Medulla oblongata (tissue), 1 donor: ENCODE measurements at regions not wholly inside any gene's neighbourhood (a gene's known extent, or its start where the extent isn't known, plus 50 kb on each side); places are given as distances from the start of the nearest gene placed in this dataset.

ENCODE experiments used
- DNase-seq: peaks from one replicate; pipeline ENCODE4 v3.0.0-alpha.2; 2015; ENCODE audit errors: extremely low spot score

DNA sequence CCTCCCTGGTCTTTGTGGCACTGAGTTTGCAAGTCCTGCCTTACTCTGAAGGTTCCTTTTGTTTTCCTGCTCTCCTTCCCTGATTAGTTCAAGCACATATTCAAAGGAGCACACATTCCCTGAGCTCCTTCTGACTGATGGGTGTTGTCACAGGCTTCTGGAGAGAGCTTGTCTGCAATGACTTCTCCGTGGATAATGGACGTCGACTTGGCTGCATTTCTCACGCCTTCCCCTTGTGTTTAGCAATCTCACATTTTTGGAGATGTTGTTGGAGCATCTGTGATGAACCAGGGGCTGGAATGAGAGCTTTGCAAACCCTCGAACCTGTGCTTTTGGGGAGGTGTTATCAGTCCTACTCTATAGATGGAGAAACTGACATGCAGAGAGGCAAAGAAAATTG lies 375.4 kb upstream of the PROK2 start:
- DNase-seq: no peak

DNA sequence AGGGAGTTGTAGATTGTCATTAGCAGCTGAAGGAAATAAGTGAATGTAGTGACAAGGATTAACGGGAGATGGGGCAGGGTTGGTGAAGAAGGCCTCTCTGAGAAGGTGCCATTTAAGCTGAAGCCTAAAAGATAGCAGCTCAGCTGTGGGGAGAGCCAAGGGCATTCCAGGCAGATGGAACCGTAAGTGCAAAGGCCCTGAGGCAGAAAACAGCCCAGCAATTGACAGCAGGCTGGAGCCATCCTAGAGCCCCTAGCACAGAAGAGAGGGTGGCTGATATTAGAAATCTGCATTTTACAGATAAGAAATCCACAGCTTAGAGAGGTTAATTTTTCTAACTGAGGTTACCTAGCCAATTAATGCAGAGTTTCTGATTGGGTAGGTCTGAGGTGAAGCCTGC lies 374.5 kb upstream of the PROK2 start:
- DNase-seq: no peak

DNA sequence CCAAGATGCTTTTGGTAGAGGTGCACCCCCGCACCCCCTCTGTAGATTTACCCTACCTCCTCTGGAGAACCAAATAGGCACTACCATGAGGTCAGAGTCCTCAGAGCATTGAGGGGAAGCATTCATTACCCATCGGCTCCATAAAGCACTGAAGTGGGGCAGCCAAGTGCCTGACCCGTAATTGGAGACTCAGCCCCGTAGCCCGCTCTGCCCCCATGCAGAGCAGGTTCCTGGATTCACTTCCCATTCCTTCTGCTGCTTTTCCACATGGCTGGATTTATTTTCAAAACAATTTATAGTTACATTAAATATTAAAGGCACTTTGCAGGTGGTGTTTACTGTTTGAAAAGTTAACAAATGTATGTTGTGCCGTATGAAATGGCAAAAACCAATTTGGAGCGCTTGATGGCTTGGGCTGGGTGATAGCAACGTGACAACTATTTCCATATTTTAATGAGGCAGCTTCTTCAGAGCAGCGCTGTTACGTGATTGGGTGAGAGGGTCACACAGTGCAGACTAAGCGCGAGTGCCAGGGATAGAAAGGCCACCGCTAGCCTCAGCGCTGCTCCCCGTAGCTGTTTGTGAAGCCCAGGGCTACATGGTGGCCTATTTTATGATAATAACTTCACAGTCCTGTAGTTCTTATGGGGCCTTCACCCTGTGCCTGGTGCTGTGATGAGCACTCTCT lies 373.8 kb upstream of the PROK2 start:
- no peak for DNase-seq

DNA sequence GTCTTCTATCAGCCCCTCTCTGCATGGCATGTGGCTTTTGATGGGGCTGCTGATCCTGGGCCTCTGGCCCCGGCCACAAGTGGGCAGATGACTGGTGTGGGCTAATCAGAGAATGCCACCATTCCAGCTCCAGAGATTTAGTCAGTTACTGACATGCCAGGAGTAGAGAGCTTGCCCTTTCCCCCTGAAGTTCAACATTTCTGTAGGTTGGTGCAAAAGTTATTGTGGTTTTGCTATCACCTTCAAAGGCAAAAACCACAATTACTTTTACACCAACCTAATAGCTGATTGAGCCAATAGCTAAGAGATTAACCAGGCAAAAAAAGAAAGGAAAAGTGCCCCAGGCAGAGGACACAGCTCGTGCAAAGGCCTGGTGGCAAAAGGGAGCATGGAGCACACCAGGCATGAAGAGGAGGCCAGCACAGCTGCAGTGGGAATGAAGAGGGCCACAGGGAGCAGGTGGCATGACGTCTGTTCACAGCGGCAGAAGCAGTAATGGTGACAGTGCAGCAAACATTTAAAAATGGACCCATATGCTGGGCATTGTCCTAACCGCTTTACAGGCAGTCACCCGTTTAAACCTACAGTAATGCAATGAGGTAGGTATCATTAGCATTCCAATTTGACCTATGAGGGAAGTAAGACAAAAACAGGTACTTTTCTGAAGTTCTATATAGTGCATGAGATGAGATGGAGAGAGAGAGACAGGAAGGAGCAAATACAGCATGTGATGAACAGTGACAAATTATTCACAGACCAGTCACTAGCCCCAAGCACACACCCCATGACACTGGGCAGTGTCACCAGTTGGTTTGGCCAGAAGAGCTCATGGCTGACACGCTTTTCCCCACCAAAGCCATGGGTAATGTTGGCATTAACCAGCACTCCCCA lies 373.0 kb upstream of the PROK2 start:
- DNase-seq: no peak

DNA sequence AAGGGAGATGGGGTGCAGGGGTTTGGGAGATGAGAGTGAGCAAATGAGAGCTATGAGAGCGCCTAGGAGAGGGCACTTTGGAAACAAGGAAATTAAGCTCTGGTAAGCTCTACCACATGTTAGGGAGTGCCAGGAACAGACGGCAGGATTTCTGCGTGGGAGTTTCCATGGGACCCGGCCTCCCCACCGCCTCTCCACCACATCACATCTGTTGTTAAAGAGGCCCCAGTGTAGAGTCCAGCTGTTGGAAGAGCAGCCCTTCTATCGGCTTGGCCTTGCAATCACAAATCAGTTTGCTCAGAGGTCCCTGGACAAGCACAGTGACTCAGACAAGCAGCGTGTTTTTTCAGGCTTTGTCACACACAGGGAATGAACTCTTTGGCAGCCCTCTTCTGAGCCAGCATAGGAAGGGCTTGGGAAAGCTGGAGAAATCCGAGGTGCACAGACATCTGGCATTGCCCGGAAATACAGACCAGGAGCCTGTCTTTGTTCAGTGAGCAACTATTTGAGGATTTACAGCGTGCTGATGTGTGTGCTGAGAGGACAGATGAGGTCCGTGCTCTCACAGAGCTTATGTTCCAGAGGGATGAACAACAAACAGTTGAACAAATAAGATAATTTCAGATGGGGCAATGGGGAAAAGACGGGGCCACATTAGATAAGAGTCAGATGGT lies 370.6 kb upstream of the PROK2 start:
- no peak for DNase-seq

DNA sequence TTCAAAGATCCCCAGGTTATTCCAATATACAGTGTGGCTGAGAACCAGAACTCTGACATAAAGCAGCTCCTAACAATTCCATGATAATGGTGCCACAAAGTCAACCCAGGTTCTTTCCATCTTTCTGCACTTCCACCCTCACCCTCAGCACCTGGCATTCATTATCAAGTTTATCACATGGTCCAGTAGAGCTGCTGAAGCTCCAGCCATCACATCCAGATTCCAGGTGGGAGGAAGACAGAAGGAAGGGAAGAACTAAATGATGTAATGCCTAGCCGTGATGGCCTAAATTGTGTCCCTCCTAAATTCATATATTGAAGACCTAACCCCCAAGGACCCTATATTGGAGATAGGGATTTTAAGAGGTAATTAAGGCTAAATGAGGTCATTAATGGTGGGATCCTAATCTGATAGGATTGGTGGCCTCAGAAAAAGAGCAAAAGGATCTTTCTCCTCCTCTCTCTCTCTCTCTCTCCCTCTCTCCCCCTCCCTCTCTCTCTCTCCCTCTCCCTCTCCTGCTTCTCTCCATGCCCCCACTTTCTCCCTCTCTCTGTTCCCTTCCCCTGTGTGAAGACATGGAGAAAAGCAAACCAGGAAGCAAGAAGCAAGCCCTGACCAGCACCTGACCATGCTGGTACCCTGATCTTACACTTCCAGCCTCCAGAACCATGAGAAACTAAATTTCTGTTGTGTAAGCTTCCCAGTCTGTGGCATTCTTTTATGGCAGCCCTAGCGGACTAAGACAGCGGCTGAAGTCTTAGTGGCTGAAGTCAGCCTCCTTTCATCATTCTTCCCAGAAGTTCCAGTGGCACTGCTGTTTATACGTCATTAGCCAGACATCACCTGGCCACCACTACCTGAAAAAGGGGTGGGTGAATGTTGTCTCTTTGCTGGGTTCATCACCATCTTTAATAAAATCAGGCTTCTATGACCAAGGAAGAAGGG lies 369.7 kb upstream of the PROK2 start:
- no peak for DNase-seq

DNA sequence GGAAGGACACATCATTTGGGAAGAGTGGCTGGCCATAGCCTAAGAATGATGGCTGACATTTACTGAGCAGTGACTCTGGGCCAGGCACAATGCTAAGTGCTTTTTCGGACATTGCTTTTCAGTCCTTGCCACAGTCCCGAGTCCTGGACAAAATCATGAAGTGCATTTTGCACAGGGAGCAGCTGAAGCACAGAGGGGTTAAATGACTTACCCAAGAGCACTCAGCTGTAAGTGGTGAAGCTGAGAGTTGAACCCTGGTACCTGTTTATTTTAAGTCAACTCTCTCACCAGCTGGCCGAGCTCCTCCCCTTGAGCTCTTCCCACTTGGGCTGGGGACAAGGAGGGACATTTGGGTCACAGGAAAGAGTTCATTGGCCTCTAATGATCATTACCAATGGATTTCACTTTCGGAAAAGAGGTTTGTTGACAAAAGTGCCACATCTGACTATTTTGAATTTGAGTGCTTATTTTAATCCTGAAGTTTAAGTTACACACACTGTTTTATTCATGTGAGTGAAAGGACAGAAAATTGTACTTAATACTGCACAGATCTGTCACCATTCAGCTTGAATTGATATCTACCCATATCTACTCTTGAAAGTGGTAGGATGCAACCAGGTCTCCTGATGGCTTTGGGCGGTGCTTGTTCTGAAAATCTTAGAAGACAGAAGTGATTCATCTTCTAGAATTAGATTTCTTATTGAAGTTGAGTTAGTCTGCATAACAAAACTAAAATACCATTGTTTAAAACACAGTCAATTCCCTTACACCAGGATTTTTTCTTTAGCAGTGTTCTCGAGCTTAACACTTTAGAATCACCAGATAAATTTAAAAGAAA lies 368.7 kb upstream of the PROK2 start:
- DNase-seq: no peak

DNA sequence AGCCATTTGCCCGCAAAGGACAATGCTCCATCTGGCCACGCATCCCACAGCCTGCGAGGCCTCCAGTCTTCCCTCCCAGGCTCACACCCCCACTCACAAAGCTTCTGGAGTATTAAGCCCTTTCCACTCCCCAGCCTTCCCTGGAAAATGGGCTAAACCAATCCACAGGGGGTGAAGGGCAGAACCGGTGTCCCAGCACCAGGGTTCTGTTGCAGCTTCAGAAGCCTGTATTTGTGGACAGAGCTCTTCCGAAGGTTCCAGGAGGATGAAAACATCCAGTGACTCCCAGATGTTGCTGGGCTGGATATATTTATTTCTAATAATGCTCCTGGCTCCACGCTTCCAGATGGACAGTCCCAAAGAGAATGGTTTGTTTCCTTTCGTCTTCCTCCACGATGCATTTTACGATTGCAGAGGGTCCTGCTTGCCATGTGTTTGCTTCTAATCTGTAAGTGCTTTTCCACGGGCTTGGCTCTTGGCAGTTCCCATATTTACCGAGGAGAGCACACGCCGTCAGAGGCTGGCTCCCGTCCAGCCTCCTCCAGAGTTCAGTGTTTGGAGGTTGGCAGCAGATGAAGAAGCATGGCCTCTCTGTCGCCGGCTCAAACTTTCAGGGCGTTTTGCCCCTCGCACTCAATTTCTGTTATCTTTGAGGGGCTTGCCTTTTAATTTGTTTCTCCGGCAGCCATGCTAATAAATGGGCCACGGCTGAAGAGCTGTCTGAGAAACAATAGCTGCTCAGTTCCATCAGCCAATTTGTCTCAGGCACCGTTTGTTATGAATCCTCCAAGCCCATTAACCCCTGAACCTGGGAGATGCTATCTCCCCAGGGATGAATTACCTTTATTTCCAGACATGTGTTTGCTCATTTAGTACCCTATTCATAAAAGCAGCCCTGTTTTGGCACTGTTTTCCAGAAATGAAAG lies 367.9 kb upstream of the PROK2 start:
- peak; percentile 88 for DNase-seq

DNA sequence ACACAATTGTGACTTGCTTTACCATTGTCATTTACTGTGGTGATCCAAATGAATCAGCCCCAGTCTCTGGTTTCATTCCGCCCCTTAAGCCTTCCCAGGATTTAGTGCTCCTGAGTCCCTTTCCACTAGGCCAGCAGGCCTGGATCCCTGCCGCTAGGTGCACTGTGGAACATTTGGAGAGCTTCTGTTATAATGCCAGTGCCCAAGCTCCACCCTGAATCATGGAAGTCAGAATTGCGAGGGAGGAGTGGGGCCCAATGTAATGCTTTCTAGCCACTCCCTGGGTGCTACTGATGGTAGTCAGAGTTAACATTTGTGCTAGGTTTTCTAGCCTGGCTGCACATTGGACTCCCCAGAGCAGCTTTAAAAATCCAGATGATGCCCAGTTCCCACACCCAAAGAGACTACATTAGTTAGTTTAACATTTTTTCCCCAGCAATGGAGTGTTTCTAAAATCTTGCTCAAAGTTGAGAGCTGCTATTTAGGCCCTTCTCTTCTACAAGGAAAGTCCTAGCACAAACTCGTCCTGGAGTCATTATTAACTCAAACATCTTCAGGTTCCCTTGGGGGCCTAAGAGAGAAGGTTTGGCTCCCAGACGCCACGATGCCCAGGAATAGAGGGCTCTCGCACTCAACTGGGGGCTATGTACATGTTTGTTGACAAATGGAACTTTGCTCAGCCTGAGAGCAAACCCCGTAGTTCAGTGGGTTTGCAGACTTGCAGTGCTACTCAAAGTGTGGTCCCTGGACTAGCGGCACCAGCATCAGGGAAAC lies 366.7 kb upstream of the PROK2 start:
- no peak for DNase-seq

DNA sequence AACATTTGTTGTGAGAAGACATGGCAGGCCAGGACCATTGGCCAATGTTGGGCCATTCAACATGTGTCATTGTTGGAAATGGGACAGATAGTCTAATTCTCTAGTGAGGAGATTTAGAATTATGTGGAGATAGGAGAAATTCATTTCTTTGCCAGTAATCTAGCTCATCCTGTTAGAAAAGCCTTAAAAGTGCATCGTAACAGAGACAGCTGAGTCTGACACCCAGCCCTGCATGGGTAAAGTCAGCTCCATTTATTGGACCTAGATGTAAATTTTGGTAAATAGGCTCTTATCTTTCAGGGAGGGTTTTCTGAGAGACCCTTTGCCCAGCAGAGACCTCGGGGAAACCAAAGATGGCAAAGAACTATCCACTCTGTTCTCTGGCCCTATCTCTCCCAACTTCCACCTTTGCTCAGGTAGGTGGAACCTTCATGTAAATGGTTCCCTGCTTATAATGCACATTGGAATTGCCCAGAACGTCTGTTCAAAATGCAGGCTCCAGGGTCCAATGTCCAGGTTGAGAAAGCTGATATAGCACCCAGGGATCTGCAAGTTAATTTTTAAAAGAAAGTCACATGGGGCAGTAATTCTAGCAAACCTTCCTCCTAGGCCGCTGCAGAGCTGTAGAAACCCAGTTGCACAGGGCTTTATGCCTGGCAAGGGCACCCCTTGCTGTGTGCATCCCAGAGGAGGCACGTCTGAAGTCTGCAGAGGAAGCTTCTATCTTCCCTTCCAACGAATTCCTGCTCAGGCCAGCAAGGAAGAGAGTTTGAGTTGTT lies 365.9 kb upstream of the PROK2 start:
- no peak for DNase-seq

DNA sequence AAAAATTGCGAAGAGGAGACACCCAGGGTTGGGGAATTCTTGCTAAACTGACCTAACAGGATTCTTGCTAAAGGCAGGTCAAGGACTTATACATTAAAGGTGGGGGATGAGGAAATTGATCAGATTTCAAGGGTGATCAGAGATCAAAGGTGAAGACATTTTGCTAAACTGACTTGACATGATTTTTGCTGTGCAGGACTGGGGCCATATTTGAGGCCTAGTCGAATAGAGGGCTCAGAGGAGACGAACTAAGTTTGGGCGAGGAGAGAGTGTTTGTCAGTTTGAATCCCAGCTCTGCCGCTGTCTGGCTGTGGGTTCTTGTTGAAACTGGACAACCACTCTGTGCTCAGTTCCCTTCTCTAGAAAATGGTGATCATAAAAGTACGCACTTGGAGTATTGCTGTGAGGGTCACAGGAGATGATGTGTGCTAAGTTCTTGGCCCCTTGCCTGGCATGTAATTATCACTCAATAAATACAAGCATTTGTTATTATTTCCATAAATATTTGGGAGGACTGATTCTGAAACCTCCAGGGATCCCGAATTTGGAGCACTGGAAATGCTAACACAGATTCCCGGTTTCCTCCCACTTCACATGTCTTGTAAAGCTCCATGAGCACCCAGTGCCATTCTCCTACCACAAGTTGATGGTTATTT lies 364.8 kb upstream of the PROK2 start:
- no peak for DNase-seq

DNA sequence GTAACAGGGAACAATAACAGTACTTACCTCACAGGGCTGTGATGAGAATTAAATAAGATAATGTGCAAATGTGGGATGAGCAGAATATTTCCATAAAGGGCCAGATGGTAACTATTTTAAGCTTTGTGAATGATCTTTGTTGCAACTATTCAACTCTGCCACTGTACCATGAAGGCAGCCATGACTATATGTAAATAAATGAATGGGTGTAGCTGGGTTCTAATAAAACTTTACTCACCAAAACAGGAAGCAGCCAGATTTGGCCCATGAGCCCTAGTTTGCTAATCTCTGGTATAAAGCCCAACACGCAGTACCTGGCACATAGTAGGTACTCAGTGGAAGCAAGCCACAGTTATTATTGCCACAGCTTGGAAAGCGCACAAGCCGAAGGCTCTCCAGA lies 362.7 kb upstream of the PROK2 start:
- no peak for DNase-seq

DNA sequence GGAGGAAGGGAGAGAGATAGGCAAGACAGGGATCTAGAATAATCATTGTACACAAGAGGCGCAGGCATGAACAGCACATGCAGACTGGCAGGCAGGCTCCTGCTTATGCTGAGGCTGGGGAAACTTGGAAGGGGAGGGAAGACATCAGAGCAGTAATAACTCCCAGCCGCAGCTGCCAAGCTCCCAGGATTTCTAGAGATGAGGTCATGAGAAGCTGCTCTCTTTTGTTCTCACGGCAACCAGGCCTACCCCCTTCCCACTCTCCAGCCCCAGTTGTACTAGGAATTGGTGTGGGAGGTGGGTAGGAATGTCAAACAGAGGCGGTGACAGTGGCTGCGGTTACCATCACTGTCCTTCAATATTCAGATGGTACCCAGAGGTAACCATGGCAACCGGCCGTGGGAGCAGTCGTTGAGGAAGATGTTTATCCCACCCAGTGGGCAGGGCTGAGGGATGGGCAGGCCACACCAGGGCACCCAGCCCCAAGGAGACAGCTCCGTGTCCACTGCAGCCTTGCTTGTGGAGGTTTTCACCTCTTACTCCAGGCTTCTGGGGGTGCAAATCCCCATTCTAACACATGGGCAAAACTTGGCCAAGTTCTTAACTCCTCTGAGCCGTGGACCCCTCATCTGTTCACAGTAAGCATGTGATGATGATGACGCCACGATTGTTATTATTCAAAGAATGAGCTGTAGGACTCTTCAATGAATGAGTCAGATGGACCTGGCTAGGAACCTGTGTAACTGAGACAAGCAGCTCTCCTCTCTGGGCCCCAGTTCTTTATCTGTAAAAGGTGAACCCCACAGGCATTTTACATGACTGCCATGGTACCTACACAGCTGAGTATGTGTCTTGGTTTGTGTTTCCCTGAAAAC lies 360.8 kb upstream of the PROK2 start:
- peak; percentile 51 for DNase-seq

DNA sequence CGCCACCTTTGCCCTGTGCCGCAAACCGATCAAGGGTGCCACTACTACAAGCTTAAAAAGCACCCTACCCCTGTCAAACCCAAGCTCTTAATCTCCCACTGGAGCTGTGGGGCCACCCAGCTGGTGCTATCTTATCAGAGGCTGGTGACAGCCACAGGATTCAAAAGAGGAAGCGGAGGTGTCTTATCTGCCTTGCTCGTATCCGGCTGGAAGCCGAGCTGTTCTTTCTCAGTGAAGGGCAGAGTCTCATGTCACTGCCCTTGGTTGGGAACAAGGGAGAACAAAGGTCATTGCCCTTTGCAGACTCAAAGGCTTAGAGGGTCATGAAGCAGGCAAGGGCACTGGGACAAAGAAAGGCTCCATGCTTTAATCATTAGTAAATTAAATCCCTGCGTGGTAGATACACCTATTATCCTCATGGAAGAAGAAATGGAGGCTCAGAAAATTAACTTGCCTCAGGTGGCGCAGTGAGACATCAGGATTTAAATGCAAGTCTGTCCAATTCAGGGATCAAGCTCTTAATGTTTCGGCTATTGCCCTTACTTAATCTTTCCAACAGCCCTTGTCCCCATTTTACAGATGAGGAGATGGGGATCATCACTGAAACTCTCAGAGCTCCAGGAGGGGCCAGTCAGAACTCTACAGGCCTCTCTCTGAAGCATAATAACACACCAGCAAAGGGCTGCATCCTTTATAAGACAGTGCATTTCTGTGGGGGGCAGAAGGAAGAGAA lies 360.0 kb upstream of the PROK2 start:
- DNase-seq: no peak

DNA sequence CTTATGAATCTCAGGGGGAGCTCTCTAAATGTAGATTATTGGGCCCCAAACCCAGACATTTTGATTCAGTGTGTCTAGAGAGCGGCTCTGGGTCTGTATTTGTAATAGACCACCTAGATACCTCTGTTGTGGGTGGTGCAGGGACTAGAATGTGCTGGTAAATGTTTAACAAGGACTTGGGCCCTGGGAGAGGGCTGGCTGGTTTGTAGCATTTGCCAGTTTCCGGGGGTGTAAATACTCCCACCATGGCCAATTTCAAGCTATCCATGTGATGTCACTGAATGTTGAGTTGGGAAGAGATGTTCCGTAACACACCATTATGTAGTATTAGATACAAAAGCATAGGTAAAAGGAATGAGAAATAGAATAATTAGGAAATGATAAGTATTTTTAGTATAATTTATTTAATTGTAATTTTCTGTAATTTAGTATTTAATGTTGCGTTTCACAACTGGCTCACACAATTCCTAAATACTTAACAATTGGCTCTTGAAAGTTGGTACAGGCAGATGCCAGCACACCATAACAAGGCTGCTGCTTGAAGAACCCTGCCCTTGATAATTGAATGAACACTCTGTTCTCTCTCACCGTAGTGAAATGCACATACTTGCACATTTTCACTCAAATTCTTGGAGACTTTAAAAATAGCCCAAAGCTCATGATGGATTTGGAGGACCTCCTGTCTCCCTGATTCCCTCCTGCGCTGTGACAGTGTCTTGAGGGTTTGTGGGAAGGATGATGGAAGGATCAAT lies 359.2 kb upstream of the PROK2 start:
- DNase-seq: peak; percentile 50
